ENCODE measurements at regions not wholly inside any gene's neighbourhood (a gene's known extent, or its start where the extent isn't known, plus 50 kb on each side); places are given as distances from the start of the nearest gene placed in this dataset.
"Not testable (repeated sequence)": the region's sequence is repeated elsewhere in the genome, so short reads cannot be mapped to it uniquely, and the experiment has no call there.

- DNase-seq, result no peak
These were observed 373.1 kb downstream of the CD109 start for GRCh38 chr6:74069089-74069581.

GRCh38 chr6:74066168-74066871 lies 370.3 kb downstream of the CD109 start:
- DNase-seq, result no peak

GRCh38 chr6:74065705-74066104 lies 369.7 kb downstream of the CD109 start:
- no peak for DNase-seq

- no peak for DNase-seq
These were observed 367.4 kb downstream of the CD109 start for GRCh38 chr6:74063391-74063790.

- no peak for DNase-seq
These were observed 365.2 kb downstream of the CD109 start for GRCh38 chr6:74061201-74061600.

- no peak for DNase-seq
These were observed 364.4 kb downstream of the CD109 start for GRCh38 chr6:74060354-74060753.

- DNase-seq, result no peak
These were observed 362.6 kb downstream of the CD109 start for GRCh38 chr6:74058606-74059005.

- DNase-seq, result no peak
These were observed 361.3 kb downstream of the CD109 start for GRCh38 chr6:74057326-74057725.

GRCh38 chr6:74054190-74054589 lies 358.2 kb downstream of the CD109 start:
- no peak for DNase-seq

- no peak for DNase-seq
These were observed 354.9 kb downstream of the CD109 start for GRCh38 chr6:74050921-74051320.

GRCh38 chr6:74048387-74048786 lies 352.4 kb downstream of the CD109 start:
- DNase-seq, result no peak

- no peak for DNase-seq
These were observed 348.6 kb downstream of the CD109 start for GRCh38 chr6:74044417-74045096.

- DNase-seq, result no peak
These were observed 345.4 kb downstream of the CD109 start for GRCh38 chr6:74041420-74041819.

- no peak for DNase-seq
These were observed 322.8 kb downstream of the CD109 start for GRCh38 chr6:74018825-74019224.

- no peak for DNase-seq
These were observed 319.4 kb downstream of the CD109 start for GRCh38 chr6:74015427-74015826.

GRCh38 chr6:74000666-74001490 lies 304.9 kb downstream of the CD109 start:
- no peak for DNase-seq

GRCh38 chr6:73990609-73991238 lies 294.7 kb downstream of the CD109 start:
- not testable (repeated sequence) for DNase-seq

GRCh38 chr6:73989428-73989827 lies 293.4 kb downstream of the CD109 start:
- no peak for DNase-seq

- DNase-seq, result no peak
These were observed 289.9 kb downstream of the CD109 start for GRCh38 chr6:73985891-73986290.

GRCh38 chr6:73984571-73985210 lies 288.7 kb downstream of the CD109 start:
- DNase-seq, result no peak

- DNase-seq, result no peak
These were observed 287.4 kb downstream of the CD109 start for GRCh38 chr6:73983367-73983766.

GRCh38 chr6:73980096-73980495 lies 284.1 kb downstream of the CD109 start:
- no peak for DNase-seq

- no peak for DNase-seq
These were observed 282.3 kb downstream of the CD109 start for GRCh38 chr6:73978330-73978729.
